ENCODE measurements at regions not wholly inside any gene's neighbourhood (a gene's known extent, or its start where the extent isn't known, plus 50 kb on each side); places are given as distances from the start of the nearest gene placed in this dataset.

- TF ChIP-seq SUZ12 (IDR thresholded peaks at IDR 0.05; ENCODE audit: extremely low read depth, insufficient read depth, insufficient read length) (no peak), ZNF274 (IDR thresholded peaks at IDR 0.05; ENCODE audit: low read depth, low read length) (no peak)
Observed at GRCh38 chr2:83695037-83695436, 764.0 kb downstream of the SUCLG1 start.

All from NT2/D1 (cell line).